Spinal cord (tissue), 9 donors: ENCODE measurements at regions not wholly inside any gene's neighbourhood (a gene's known extent, or its start where the extent isn't known, plus 50 kb on each side); places are given as distances from the start of the nearest gene placed in this dataset.

Source experiments
- DNase-seq, 6 donors: peaks; one replicate each; pipeline versions ENCODE4 v3.0.0 to v3.0.0-alpha.2; 2013 to 2015; ENCODE audit warnings: low spot score in 6 of 6, low read depth in 4 of 6
- H3K27ac ChIP-seq: one replicate; pipeline ENCODE4 v1.5.1; 2013; ENCODE audit warnings: low read depth, low read length, control low read depth
- H3K27me3 ChIP-seq: one replicate; pipeline ENCODE4 v1.6.1; 2013; ENCODE audit warnings: low read length; ENCODE audit not compliant: control insufficient read depth, insufficient read depth
- H3K36me3 ChIP-seq: one replicate; pipeline ENCODE4 v1.6.1; 2013; ENCODE audit warnings: low read length; ENCODE audit not compliant: control insufficient read depth, insufficient read depth
- H3K4me1 ChIP-seq: one replicate; pipeline ENCODE4 v1.6.1; 2013; ENCODE audit warnings: low read length; ENCODE audit not compliant: control insufficient read depth, insufficient read depth
- H3K4me3 ChIP-seq: one replicate; pipeline ENCODE4 v1.5.1; 2013; ENCODE audit warnings: low read depth, low read length, control low read depth
- H3K9me3 ChIP-seq: one replicate; pipeline ENCODE4 v1.6.1; 2013; ENCODE audit warnings: low read length; ENCODE audit not compliant: control insufficient read depth, insufficient read depth
- WGBS: methylation state at CpG from one replicate; pipeline ENCODE4 v1.1.5; 2013; ENCODE audit warnings: missing lambda C conversion rate; ENCODE audit not compliant: insufficient coverage; 5-methylcytosine and 5-hydroxymethylcytosine counted together
- donor health status: healthy.

DNA sequence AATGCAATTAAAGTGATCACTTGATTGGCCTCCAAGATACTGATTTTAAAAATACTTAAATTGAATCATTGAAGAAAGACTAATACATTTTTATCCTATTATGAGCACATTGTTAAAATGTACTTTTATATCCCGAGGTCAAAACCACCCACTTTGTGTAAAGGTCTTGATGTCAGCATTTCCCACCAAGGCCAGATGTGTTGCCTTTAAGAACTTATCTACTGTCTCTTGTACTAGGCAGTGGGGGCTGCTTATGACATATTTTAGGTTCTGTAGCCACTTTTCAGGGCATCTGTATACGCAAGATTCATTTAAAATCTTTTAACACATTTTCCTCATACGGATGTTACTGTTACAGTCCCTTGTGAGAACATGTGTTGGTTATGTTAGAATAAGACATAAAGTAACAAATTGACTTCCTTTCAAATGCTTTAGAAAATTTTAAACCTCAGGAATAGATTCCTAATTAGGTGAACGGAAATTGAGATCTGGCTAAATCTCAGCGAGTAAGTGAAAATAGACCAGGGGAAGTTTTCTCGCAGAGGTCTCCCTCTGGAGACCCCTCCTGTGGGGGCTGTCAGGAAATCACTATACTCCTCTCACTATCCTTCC is 456.2 kb downstream of the ADAMTS20 start:
- Histone ChIP-seq H3K4me1 (no peaks in the 10 kb centered on the region), H3K27me3 (no peaks in the 10 kb centered on the region), H3K9me3 (no peaks in the 10 kb centered on the region), H3K27ac (no peak overlapping the region), H3K36me3 (no peaks in the 10 kb centered on the region), H3K4me3 (no peak overlapping the region)
- WGBS = no CpG with 5 or more reads among the region's 6 CpGs
- no peak for DNase-seq

DNA sequence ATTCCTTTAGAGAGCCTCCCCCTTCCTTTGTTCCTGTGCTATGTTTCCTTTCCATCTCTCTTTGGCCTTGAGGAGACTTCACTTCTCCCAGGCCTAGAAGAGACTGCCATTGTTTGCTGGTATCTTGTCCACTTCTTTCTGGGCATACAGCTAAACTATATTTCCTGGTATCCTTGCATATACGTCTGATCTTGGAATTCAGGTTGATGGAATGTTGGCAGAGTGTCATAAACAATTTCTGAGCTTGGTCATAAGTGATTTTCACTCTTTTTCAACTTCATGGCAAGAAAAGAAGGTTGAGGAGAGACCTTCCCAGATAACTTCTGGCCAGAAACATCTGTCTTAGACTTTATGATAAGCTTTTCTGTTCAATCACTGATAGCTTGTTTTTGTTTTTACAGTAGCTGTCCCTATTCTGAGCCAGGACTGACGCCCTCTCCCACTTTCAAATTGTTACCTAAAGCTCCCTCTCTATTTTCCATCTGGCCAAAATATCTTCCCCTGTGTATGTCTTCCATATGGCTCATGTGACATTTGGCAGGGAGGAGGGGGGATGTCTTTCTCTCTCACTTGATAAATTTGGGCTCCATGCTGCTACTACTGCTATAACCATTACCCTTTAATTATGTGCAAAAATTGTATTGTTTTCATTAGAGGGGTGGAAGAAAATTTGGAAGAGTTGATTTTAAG is 457.0 kb downstream of the ADAMTS20 start:
- no peaks in the 10 kb centered on the region for H3K4me1 ChIP-seq
- H3K4me3 ChIP-seq = no peak overlapping the region
- no peak overlapping the region for H3K27ac ChIP-seq
- no peak for DNase-seq
- WGBS = no CpG with 5 or more reads among the region's 2 CpGs
- H3K36me3 ChIP-seq = no peaks in the 10 kb centered on the region
- no peaks in the 10 kb centered on the region for H3K9me3 ChIP-seq
- H3K27me3 ChIP-seq = no peaks in the 10 kb centered on the region

DNA sequence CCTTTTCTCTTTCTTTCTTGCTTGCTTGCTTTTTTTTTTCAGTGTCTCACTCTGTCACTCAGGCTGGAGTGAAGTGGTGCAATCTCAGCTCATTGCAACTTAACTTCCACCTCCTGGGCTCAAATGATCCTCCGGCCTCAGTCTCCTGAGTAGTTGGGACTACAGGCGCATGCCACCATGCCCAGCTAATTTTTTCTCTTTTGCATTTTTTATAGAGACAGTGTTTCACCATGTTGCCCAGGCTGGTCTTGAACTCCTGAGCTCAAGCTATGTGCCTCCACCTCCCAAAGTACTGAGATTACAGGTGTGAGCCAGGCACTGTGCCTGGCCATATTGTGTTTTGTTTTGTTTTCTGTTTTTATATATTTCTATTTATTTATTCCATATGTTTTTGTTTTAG is 461.0 kb downstream of the ADAMTS20 start:
- no peak overlapping the region for H3K4me3 ChIP-seq
- DNase-seq = no peak
- no CpG with 5 or more reads among the region's 2 CpGs for WGBS
- no peaks in the 10 kb centered on the region for H3K36me3 ChIP-seq
- H3K27ac ChIP-seq = no peak overlapping the region
- no peaks in the 10 kb centered on the region for H3K4me1 ChIP-seq
- H3K27me3 ChIP-seq = no peaks in the 10 kb centered on the region
- H3K9me3 ChIP-seq = no peaks in the 10 kb centered on the region

DNA sequence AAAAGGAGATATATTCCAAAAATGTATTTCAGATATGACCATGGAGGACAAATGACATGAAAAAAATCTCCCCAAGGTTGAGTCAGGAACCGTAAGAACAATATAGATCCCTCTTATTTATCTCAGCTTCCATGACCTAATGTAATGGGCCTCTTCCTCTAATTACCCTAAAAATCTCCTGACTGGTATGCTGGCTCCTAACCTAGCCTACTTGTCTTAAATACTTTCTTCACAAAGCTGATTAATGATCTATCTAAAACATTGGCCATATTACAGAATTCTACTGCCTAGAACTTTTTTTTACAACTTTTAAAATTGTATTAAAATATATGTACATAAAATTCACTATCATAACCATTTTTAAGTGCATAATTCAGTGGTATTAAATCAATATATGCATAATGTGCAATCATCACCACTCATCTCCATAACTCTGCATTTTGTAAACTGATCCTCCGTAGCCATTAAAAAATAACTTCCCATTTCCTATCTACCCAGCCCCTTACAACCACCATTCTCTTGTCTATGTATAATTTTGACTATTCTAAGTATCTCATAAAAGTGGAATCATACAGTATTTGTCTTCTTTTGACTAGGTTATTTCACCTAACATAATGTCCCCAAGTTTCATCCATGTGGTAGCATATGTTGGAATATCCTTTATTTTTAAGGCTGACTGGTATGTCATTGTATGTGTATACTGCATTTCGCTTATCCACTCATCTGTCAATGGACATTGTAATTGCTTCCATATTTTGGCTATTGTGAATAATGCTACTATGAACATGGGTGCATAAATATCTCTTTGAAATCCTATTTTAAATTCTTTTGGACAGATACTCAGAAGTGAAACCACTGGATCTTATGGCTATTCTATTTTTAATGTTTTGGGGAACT is 464.6 kb downstream of the ADAMTS20 start:
- peaks cover 6% of the 10 kb centered on the region for H3K9me3 ChIP-seq
- H3K27ac ChIP-seq = no peak overlapping the region
- H3K4me3 ChIP-seq = no peak overlapping the region
- WGBS = 100% methylated on average over 1 of the region's 3 CpGs
- DNase-seq = no peak
- no peaks in the 10 kb centered on the region for H3K36me3 ChIP-seq
- no peaks in the 10 kb centered on the region for H3K27me3 ChIP-seq
- H3K4me1 ChIP-seq = no peaks in the 10 kb centered on the region

DNA sequence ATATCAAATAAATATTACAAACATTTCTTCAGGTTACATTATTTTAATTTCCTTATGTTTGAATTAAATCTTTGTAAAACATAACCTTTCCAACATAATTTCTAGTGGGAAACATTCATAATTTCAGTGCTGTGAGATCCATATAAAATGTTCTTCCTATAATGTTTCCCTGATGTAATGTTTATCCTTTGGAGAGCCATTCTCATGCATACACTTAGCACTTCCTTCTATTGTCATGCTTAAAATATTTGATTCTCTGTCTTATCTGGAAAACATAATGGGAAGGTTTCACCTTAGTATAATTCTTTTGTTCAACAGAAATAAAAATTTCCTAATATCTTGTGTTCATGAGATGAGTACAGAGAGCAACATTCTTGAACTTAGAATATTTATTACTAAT is 472.5 kb downstream of the ADAMTS20 start:
- no peaks in the 10 kb centered on the region for H3K9me3 ChIP-seq
- no peaks in the 10 kb centered on the region for H3K36me3 ChIP-seq
- no peak overlapping the region for H3K4me3 ChIP-seq
- H3K27ac ChIP-seq = no peak overlapping the region
- no peaks in the 10 kb centered on the region for H3K4me1 ChIP-seq
- H3K27me3 ChIP-seq = no peaks in the 10 kb centered on the region
- peak in 1 of 6 donors; percentile 55 for DNase-seq

DNA sequence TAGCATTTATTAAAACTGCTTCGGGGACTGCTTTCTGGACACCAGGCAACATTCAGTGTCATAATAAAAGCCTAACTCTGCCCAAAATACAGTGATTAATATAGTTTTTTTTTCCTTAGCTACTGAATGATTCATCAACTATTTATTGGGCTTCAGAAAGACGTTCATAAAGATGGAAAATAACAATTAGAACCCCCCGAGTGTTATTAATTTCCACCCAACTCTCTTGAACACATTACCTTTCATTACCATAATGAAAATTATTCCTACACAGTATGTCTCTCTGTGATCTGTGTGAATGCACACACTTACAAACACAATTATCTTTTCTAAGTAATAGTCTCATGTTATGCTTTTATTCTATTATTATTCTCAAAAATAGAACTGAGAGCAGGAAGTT is 473.0 kb downstream of the ADAMTS20 start:
- Histone ChIP-seq H3K27ac (no peak overlapping the region), H3K9me3 (no peaks in the 10 kb centered on the region), H3K36me3 (no peaks in the 10 kb centered on the region), H3K4me1 (no peaks in the 10 kb centered on the region), H3K4me3 (no peak overlapping the region), H3K27me3 (no peaks in the 10 kb centered on the region)
- DNase-seq = peak in 1 of 6 donors; percentile 58
- no CpG with 5 or more reads among the region's 3 CpGs for WGBS

DNA sequence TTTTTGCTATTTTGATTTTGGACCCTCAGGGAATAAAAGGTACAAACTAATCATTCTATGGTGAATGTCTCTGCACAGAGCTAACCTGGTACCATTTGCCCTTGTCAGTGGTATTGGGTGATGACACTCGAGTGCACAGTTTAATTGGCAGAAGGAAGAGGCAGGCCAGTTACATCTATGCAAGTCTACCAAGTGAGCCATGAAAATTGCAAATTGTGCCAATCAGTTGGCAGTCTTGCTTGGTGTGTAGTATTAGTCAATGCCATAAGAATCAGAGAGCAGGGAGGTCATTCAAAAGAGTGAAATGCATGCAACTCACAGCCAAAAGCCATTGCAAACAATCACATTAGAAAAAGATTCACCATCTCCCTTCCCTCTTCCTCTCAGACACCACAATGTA is 479.6 kb downstream of the ADAMTS20 start:
- Histone ChIP-seq H3K4me1 (no peaks in the 10 kb centered on the region), H3K4me3 (no peak overlapping the region), H3K27me3 (no peaks in the 10 kb centered on the region), H3K9me3 (no peaks in the 10 kb centered on the region), H3K36me3 (no peaks in the 10 kb centered on the region), H3K27ac (no peak overlapping the region)
- DNase-seq = peak in 1 of 6 donors; percentile 30
- WGBS = 36% methylated on average over 1 of the region's 1 CpG

DNA sequence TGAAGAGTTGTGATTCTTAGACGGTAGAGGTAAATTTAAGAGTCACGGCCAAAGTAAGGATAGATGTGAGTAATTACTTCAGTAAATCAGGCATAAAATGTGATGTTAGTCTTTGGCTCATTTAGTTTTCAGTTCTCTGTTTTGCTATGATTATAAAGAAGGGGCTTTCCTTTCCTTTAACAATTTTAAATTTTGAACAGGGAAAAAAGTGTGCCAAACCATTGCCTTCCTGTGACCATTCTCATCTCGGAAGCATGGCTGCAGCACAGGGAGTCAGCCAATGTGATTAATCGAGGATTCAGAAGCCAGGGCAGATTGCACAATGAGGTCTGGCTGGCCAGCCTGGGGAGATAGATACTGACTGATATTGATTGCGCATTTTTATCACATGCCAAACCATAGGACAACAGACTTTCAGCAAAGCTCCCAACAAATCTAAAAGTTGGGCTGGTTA is 480.2 kb upstream of the PRICKLE1 start:
- H3K4me1 ChIP-seq = no peaks in the 10 kb centered on the region
- H3K4me3 ChIP-seq = no peak overlapping the region
- no peaks in the 10 kb centered on the region for H3K27me3 ChIP-seq
- H3K36me3 ChIP-seq = no peaks in the 10 kb centered on the region
- 46% methylated on average over 2 of the region's 5 CpGs for WGBS
- peak in 1 of 6 donors; percentile 21 for DNase-seq
- H3K27ac ChIP-seq = no peak overlapping the region
- H3K9me3 ChIP-seq = no peaks in the 10 kb centered on the region

DNA sequence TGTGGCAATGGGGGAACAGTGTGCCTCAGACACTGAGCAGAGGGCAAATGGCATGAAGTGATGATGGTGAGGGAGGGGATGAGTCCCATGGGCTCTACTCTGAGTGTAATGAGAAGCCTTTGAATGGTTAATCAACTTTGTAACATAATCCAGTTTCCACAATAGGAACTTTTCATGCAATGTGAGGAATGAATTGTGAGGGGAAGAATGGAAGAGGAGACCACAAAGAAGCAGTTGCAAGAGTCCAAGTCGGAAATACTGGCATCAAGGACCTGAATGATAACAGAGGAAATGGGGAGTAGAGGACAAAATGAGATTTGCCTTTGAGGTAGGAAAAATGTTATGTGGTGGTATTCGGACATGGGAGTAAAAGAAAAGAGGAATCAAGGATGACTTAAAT is 476.9 kb upstream of the PRICKLE1 start:
- no peaks in the 10 kb centered on the region for H3K36me3 ChIP-seq
- H3K9me3 ChIP-seq = no peaks in the 10 kb centered on the region
- H3K4me3 ChIP-seq = no peak overlapping the region
- WGBS = 87% methylated on average over 2 of the region's 2 CpGs
- no peak overlapping the region for H3K27ac ChIP-seq
- DNase-seq = no peak
- H3K27me3 ChIP-seq = no peaks in the 10 kb centered on the region
- no peaks in the 10 kb centered on the region for H3K4me1 ChIP-seq
